Body of pancreas (tissue), 4 donors: ENCODE measurements at regions not wholly inside any gene's neighbourhood (a gene's known extent, or its start where the extent isn't known, plus 50 kb on each side); places are given as distances from the start of the nearest gene placed in this dataset.

Source experiments
- ATAC-seq: fragments of 150-250 bp; one replicate; pipeline ENCODE4 v1.9.1; 2016
- DNase-seq, 4 donors: peaks; one replicate each; pipeline ENCODE4 v3.0.0-alpha.2; 2019
- H3K27ac ChIP-seq, 4 donors: fragments of 200-600 bp; sonication (generic); 1 replicate in 3 of 4; 2 replicates in 1 of 4; pipeline versions ENCODE4 v1.5.1 to v1.6.1; 2016 to 2019; ENCODE audit warnings: mild to moderate bottlenecking in 1 of 4, mixed read lengths in 1 of 4, moderate library complexity in 1 of 4
- H3K27me3 ChIP-seq, 2 donors: fragments of 200-600 bp; sonication (generic); one replicate each; pipeline ENCODE4 v1.6.0; 2016; ENCODE audit warnings: mild to moderate bottlenecking in 1 of 2
- H3K36me3 ChIP-seq, 2 donors: fragments of 200-600 bp; sonication (generic); replicated peaks in 1 of 2; 2 replicates each; pipeline ENCODE4 v1.5.1; 2016; ENCODE audit warnings: low read depth in 2 of 2; ENCODE audit not compliant: insufficient read depth in 1 of 2
- H3K4me1 ChIP-seq: fragments of 200-600 bp; sonication (generic); one replicate; pipeline ENCODE4 v1.6.0; 2016
- H3K4me3 ChIP-seq, 2 donors: fragments of 200-600 bp; sonication (generic); 1 replicate in 1 of 2; 2 replicates in 1 of 2; pipeline ENCODE4 v1.5.1; 2016 to 2019
- H3K9me3 ChIP-seq, 3 donors: fragments of 200-600 bp; sonication (generic); 1 replicate in 2 of 3; 2 replicates in 1 of 3; pipeline ENCODE4 v1.5.1; 2016
- POLR2A ChIP-seq, 3 donors: fragments of 450-650 bp; IDR thresholded peaks; one replicate each; pipeline ENCODE4 v1.6.1; 2016; ENCODE audit warnings: antibody characterized with exemption in 3 of 3, mild to moderate bottlenecking in 2 of 3
- WGBS, 2 donors: methylation state at CpG; one replicate each; pipeline ENCODE4 v1.1.5; 2017; 5-methylcytosine and 5-hydroxymethylcytosine counted together
- intact Hi-C: fragments of 100-400 bp; cut with DNase I; formaldehyde crosslinking; loops from one replicate; pipeline ENCODE4 v1.15.1; 2023
- TF ChIP-seq, protein P1 (sequence below), 7 experiments: fragments of 450-650 bp in 4 of 7; fragments of 200-600 bp in 3 of 7; sonication (generic) in 3 of 7; IDR thresholded peaks; one replicate each; pipeline ENCODE4 v1.5.1; 2016 to 2019; ENCODE audit warnings: antibody characterized with exemption in 7 of 7

DNA sequence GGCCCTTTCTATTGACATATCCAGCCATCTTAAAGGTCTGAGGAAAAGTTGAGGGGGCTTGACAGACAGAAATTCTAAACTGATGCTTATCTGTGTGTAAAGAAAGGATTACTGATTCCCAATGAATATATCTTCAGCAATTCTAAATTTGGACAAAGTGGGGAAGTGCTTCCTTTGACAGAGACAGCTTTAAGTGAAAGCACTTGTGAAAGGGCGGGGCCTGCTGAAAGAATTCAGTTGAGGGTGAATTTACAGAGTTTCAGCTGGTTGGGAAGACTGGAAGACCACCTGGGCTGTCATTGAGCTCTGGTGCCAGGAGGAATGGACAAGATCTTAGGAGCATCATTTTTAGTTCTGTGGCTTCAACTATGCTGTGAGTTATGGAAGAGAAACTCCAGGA is 412.5 kb upstream of the OR4E1 start:
- H3K4me1 ChIP-seq: no peaks in the 10 kb centered on the region
- no peaks in the 10 kb centered on the region for H3K27me3 ChIP-seq
- ATAC-seq (no peak), DNase-seq (no peak)
- H3K36me3 ChIP-seq: no peaks in the 10 kb centered on the region
- no peak overlapping the region for H3K4me3 ChIP-seq
- H3K9me3 ChIP-seq: no peaks in the 10 kb centered on the region
- intact Hi-C loops: no loop called here
- no peak overlapping the region for H3K27ac ChIP-seq
- WGBS, 2 donors: 72 to 93% methylated on average over 1 of the region's 1 CpG
- TF ChIP-seq POLR2A (IDR thresholded peaks at IDR 0.05): no peak
- TF ChIP-seq, protein P1, sequence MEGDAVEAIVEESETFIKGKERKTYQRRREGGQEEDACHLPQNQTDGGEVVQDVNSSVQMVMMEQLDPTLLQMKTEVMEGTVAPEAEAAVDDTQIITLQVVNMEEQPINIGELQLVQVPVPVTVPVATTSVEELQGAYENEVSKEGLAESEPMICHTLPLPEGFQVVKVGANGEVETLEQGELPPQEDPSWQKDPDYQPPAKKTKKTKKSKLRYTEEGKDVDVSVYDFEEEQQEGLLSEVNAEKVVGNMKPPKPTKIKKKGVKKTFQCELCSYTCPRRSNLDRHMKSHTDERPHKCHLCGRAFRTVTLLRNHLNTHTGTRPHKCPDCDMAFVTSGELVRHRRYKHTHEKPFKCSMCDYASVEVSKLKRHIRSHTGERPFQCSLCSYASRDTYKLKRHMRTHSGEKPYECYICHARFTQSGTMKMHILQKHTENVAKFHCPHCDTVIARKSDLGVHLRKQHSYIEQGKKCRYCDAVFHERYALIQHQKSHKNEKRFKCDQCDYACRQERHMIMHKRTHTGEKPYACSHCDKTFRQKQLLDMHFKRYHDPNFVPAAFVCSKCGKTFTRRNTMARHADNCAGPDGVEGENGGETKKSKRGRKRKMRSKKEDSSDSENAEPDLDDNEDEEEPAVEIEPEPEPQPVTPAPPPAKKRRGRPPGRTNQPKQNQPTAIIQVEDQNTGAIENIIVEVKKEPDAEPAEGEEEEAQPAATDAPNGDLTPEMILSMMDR (IDR thresholded peaks at IDR 0.05): no peak

DNA sequence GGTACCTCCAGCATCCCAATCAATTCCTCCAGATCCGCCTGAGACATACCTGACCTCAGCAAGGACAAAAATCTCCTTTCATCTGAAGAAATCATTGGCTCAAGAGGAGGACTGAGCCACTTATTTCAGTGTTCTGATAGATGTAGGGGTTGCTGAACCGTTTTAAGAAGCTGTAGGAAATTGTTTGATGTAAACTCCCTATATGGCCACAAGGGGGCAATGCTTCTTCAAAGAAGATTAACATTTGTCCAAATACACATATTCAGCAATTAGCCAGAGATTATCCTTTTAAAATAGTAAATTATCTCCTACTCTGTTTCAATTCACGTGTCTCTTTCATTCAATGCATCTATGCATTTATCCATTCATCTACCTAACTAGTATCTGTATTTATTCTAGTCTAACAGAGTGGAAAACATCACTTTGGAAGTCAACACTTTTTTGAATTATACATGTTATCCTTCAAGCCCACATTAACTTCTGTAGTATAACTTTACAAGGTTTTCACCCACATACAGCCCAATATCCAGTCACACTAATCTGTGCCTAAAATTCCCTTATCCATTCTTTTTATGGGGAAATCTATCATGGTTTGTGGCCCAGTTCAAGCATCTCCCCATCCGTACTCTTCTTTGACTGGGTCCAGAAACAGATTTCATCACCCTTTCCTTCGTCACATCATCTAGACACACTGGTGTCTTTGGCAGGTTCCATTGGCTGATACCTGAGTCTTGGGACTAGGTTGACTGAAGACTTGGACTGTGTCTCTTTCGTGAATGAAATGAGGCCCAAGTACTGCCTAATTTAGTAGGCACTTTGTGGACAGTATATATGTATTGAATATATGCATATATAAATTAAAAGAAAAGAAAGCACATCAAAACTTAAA is 411.0 kb upstream of the OR4E1 start:
- H3K4me1 ChIP-seq: no peaks in the 10 kb centered on the region
- ATAC-seq (no peak), DNase-seq (peak in 2 of 4 donors; percentile 15 to 37)
- no peak for TF ChIP-seq POLR2A (IDR thresholded peaks at IDR 0.05)
- TF ChIP-seq, protein P1 (IDR thresholded peaks at IDR 0.05): peak; percentile 48 to 64 (median 54)
- no peak overlapping the region for H3K27ac ChIP-seq
- WGBS, 2 donors: 41 to 43% methylated on average over 6 of the region's 6 CpGs
- H3K9me3 ChIP-seq: no peaks in the 10 kb centered on the region
- H3K4me3 ChIP-seq: no peak overlapping the region
- intact Hi-C loops: no loop called here
- H3K27me3 ChIP-seq: no peaks in the 10 kb centered on the region
- H3K36me3 ChIP-seq: no peaks in the 10 kb centered on the region

DNA sequence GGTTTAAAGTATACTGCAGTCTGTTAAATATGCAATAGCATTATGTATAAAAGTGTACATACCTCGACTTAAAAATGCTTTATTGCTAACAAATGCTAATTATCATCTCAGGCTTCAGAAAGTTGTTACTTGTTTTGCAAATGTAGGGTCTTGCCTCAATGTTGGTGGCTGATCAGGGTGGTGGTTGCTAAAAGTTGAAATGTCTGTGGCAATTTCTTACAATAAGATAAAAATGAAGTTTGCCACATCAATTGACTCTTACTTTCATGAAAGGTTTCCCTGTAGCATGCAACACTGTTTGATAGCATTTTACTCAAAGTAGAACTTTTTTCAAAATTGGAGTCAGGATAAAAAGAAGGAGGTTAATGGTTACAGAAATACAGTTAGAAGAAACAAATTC is 407.7 kb upstream of the OR4E1 start:
- 41 to 48% methylated on average over 1 of the region's 1 CpG for WGBS, 2 donors
- Histone ChIP-seq H3K4me1 (no peaks in the 10 kb centered on the region), H3K9me3 (no peaks in the 10 kb centered on the region), H3K27ac (no peak overlapping the region), H3K4me3 (no peak overlapping the region), H3K27me3 (no peaks in the 10 kb centered on the region), H3K36me3 (no peaks in the 10 kb centered on the region)
- no peak for ATAC-seq
- intact Hi-C loops: no loop called here
- TF ChIP-seq POLR2A (IDR thresholded peaks at IDR 0.05): no peak
- TF ChIP-seq, protein P1 (IDR thresholded peaks at IDR 0.05): no peak
- DNase-seq: no peak

DNA sequence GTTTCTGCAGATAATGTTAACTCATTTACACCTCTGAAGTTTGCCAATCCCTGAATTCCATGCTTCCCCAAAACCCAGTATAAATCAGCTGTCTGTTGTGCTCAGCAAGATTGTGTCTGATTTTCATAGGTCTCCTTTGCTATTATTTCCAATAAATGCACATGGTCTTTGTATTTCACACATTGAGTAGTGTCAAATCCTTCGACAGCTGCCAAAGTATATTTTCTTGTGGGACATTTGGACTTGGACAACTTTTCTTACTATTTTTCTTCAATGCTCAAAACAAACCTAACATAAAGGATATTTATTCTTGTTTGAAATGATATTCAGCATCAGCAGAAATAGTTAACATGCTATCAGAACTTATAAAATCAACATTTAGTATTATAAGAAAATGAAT is 406.1 kb upstream of the OR4E1 start:
- WGBS, 2 donors: 62 to 63% methylated on average over 1 of the region's 1 CpG
- no peaks in the 10 kb centered on the region for H3K4me1 ChIP-seq
- no peak overlapping the region for H3K4me3 ChIP-seq
- ATAC-seq: no peak
- H3K9me3 ChIP-seq: no peaks in the 10 kb centered on the region
- H3K36me3 ChIP-seq: no peaks in the 10 kb centered on the region
- no peak for TF ChIP-seq POLR2A (IDR thresholded peaks at IDR 0.05)
- TF ChIP-seq, protein P1 (IDR thresholded peaks at IDR 0.05): no peak
- no peak for DNase-seq
- intact Hi-C loops: no loop called here
- H3K27ac ChIP-seq: no peak overlapping the region
- no peaks in the 10 kb centered on the region for H3K27me3 ChIP-seq

DNA sequence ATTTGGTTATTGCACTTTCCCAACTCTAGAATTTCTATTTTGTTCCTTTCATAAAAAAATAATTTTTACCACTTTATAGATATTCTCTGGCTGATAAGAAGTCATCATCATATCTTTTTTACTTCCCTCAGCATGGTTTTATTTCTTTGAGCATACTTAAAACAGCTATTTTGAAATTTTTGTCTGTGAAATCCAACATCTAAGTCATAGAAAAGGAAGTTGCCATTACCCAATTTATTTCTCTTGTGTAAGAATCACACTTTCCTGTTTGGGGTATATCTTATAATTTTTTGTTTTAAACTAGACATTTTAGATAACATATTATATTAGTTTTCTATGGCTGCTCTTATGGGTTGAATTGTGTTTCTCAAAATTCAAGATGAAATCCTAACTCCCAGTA is 400.2 kb upstream of the OR4E1 start:
- Histone ChIP-seq H3K27ac (no peak overlapping the region), H3K4me1 (no peaks in the 10 kb centered on the region), H3K27me3 (no peaks in the 10 kb centered on the region), H3K4me3 (no peak overlapping the region), H3K9me3 (no peaks in the 10 kb centered on the region), H3K36me3 (no peaks in the 10 kb centered on the region)
- ATAC-seq (no peak), DNase-seq (no peak)
- intact Hi-C loops: no loop called here
- TF ChIP-seq, protein P1 (IDR thresholded peaks at IDR 0.05): no peak
- TF ChIP-seq POLR2A (IDR thresholded peaks at IDR 0.05): no peak
